HT-29 (cell line): ENCODE measurements at regions not wholly inside any gene's neighbourhood (a gene's known extent, or its start where the extent isn't known, plus 50 kb on each side); places are given as distances from the start of the nearest gene placed in this dataset.

Source experiments
- DNase-seq: peaks from one replicate; pipeline ENCODE4 v3.0.0-alpha.2; 2015; ENCODE audit warnings: low spot score

GRCh38 chr5:89418407-89419085 lies 535.6 kb upstream of the MEF2C start:
- DNase-seq, result no peak

- no peak for DNase-seq
These were observed 535.0 kb upstream of the MEF2C start for GRCh38 chr5:89417990-89418389.

DNA sequence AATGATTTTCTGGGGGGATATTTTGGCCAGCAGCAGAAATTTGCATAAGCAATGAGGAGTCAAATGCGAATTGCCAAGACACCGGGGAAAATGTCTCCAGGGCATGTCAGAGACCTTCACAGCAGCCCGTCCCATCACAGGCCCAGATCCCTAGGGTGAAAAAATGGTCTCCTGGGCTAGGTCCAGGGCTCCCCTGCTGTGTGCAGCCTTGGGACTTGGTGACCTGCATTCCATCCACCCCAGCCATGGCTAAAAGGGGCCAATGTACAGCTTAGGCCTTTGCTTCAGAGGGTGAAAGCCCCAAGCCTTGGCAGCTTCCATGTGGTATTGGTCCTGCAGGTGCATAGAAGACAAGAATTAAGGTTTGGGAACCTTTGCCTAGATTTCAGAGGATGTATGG lies 534.5 kb upstream of the MEF2C start:
- DNase-seq, result no peak

GRCh38 chr5:89411891-89412290 lies 528.9 kb upstream of the MEF2C start:
- DNase-seq, result no peak

GRCh38 chr5:89407054-89407453 lies 524.1 kb upstream of the MEF2C start:
- no peak for DNase-seq

- no peak for DNase-seq
These were observed 518.7 kb upstream of the MEF2C start for GRCh38 chr5:89401659-89402058.

- no peak for DNase-seq
These were observed 518.0 kb upstream of the MEF2C start for GRCh38 chr5:89401012-89401411.

DNA sequence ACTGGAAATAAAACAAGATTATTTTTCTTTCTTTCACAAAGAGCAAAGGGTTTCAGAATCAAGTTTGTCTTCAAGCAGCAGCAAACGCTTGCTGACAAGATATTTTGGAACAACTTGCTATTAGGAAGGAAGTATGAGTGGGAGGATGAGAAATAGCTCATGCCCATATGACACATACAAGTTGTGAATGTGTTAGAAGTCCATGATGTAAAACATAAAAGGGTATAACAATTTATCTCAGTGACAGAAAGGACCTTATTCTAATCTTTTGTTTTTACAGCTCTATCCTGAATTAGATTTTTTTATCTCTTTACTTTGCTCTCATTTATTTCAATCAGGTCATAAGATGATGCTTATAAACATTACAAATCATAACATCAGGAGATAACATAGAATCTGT lies 516.6 kb upstream of the MEF2C start:
- DNase-seq, result no peak

DNA sequence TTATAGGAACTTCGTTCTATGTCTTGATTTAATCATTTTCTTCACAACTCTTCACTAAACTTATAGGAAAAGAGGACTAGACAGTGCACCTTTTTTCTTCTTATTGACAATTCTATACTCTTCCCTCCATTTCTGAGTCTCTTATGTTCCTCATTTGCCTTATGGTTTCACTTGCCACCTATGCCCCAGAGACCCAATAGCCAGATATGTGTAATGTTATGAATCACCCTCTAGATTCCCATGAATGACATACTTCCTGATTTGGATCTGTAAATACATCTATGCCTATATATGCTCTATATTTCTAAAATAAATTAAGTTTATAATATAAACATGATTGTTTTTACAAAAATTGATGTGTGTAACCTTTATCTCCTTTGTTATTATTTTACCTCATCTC lies 514.1 kb upstream of the MEF2C start:
- no peak for DNase-seq

- DNase-seq, result no peak
These were observed 513.4 kb upstream of the MEF2C start for GRCh38 chr5:89396278-89396954.

GRCh38 chr5:89395111-89395510 lies 512.1 kb upstream of the MEF2C start:
- DNase-seq, result no peak

DNA sequence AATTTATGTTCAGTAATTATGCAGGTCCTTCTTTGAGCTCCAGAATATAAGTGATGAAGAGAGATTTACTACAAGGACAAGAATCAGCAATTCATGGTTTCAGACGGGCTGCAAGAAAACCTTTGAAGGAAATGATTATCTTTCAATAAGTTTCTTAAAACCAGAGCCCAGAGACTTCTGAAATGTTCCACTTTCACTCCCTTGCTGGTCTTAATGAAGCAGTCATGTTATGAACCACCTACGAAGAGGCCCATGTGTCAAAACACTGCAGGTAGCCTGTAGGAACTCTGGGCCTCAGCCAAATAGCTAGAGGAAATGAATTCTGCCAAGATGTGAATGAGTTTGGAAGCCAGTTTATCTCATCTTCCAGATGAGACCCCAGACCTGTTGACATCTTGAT lies 505.9 kb upstream of the MEF2C start:
- no peak for DNase-seq

GRCh38 chr5:89384391-89384790 lies 501.4 kb upstream of the MEF2C start:
- DNase-seq, result no peak

- DNase-seq, result no peak
These were observed 497.7 kb upstream of the MEF2C start for GRCh38 chr5:89380635-89381034.

GRCh38 chr5:89377767-89378455 lies 494.9 kb upstream of the MEF2C start:
- DNase-seq, result no peak

DNA sequence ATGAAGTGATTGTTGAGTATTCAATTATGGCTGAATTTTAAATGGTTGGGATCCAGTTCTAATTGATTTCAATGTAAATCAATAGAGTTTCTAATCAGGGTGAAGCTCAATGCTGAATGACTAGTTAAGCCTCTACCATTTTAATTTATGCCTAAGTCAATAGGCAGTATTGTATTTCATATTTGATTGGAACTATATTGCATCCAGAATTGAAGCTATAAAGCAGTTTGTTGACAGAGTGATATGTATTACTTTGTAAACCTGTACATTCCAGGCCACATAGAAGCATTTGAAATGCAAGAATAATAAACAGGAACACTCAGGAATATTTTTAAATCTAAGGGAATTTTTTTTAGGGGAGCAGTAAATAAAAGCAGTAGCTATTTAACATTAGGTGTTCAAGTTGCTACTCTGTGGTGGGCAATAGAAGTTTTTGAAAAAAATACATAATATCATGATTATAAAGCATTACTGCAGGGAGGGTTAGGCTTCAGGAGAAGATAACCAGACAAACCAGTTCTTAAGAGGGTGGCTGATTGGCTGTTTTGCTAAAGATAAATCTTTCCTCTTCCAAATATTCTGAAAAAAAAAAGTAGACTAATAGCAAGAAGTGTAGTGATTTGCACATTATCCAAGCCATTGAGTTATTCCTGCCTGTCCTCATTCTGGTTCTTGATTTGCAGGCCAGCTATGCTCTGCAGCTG lies 492.0 kb upstream of the MEF2C start:
- DNase-seq, result no peak

DNA sequence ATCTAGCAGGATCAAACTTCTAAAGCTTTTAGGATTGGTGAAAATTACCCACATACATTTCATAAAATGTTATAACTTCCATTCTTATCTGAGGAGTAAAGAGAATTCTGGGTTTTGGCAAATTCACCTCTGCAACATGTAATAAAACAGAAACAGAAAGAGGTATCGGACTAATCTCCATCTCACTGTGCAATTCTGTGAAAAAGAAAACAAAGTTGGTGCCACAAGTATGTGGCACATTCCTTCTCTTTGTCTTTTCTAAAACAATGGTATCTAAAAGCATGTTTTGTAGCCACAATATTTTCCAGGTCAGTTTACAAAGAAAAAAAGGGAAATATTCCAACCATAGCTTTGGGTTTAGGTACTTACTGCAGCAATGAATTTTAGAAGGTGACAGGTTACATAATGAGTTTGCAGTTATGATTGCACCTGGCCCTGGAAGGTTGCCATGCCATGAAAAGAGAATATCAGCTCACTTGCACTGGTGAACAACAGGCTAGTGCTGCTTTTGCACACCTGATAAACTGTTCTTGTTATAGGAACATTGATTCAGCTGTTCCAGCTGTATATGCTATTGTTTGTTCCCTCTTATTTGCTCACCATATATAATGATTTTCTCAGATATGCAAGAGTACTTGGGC lies 491.3 kb upstream of the MEF2C start:
- DNase-seq, result no peak

- no peak for DNase-seq
These were observed 489.2 kb upstream of the MEF2C start for GRCh38 chr5:89372176-89372575.

- DNase-seq, result no peak
These were observed 488.7 kb upstream of the MEF2C start for GRCh38 chr5:89371646-89372045.

DNA sequence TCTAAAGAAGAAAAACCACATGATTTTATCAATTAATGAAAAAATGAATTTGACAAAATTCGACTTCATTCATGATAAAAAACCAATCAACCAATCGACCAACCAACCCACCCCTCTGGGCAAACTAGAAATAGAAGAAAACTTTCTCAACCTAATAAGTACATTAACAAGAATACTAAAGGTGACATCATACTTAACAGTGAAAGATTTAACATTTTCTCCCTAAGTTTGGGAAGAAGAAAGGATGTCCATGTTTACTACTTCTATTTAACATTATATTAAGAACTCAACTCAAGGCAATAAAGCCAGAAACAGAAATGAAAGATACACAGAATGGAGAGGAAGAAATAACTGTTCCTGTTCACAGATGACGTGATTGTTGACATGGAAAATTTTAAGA lies 476.1 kb upstream of the MEF2C start:
- no peak for DNase-seq

GRCh38 chr5:89353837-89354551 lies 471.0 kb upstream of the MEF2C start:
- DNase-seq, result no peak
